Spinal cord (tissue), 9 donors: ENCODE measurements at regions not wholly inside any gene's neighbourhood (a gene's known extent, or its start where the extent isn't known, plus 50 kb on each side); places are given as distances from the start of the nearest gene placed in this dataset.
"Not testable (repeated sequence)": the region's sequence is repeated elsewhere in the genome, so short reads cannot be mapped to it uniquely, and the experiment has no call there.

Source experiments
- DNase-seq, 6 donors: peaks; one replicate each; pipeline versions ENCODE4 v3.0.0 to v3.0.0-alpha.2; 2013 to 2015; ENCODE audit warnings: low spot score in 6 of 6, low read depth in 4 of 6
- H3K27ac ChIP-seq: one replicate; pipeline ENCODE4 v1.5.1; 2013; ENCODE audit warnings: low read depth, low read length, control low read depth
- H3K27me3 ChIP-seq: one replicate; pipeline ENCODE4 v1.6.1; 2013; ENCODE audit warnings: low read length; ENCODE audit not compliant: control insufficient read depth, insufficient read depth
- H3K36me3 ChIP-seq: one replicate; pipeline ENCODE4 v1.6.1; 2013; ENCODE audit warnings: low read length; ENCODE audit not compliant: control insufficient read depth, insufficient read depth
- H3K4me1 ChIP-seq: one replicate; pipeline ENCODE4 v1.6.1; 2013; ENCODE audit warnings: low read length; ENCODE audit not compliant: control insufficient read depth, insufficient read depth
- H3K4me3 ChIP-seq: one replicate; pipeline ENCODE4 v1.5.1; 2013; ENCODE audit warnings: low read depth, low read length, control low read depth
- H3K9me3 ChIP-seq: one replicate; pipeline ENCODE4 v1.6.1; 2013; ENCODE audit warnings: low read length; ENCODE audit not compliant: control insufficient read depth, insufficient read depth
- WGBS: methylation state at CpG from one replicate; pipeline ENCODE4 v1.1.5; 2013; ENCODE audit warnings: missing lambda C conversion rate; ENCODE audit not compliant: insufficient coverage; 5-methylcytosine and 5-hydroxymethylcytosine counted together
- donor health status: healthy.

- DNase-seq = no peak
- Histone ChIP-seq H3K4me3 (no peak overlapping the region), H3K27me3 (no peaks in the 10 kb centered on the region), H3K36me3 (no peaks in the 10 kb centered on the region), H3K4me1 (peaks cover 16% of the 10 kb centered on the region), H3K9me3 (no peaks in the 10 kb centered on the region), H3K27ac (no peak overlapping the region)
- WGBS = 68% methylated on average over 12 of the region's 15 CpGs
Observed at GRCh38 chr10:129057856-129058663, 409.0 kb upstream of the MGMT start.

GRCh38 chr10:129058664-129059155 lies 408.3 kb upstream of the MGMT start:
- DNase-seq = no peak
- WGBS = 93% methylated on average over 7 of the region's 9 CpGs
- Histone ChIP-seq H3K4me3 (no peak overlapping the region), H3K36me3 (no peaks in the 10 kb centered on the region), H3K9me3 (no peaks in the 10 kb centered on the region), H3K4me1 (peaks cover 16% of the 10 kb centered on the region), H3K27me3 (no peaks in the 10 kb centered on the region), H3K27ac (no peak overlapping the region)

GRCh38 chr10:129059977-129060376 lies 407.1 kb upstream of the MGMT start:
- Histone ChIP-seq H3K36me3 (no peaks in the 10 kb centered on the region), H3K27ac (no peak overlapping the region), H3K4me3 (no peak overlapping the region), H3K9me3 (no peaks in the 10 kb centered on the region), H3K4me1 (peaks cover 16% of the 10 kb centered on the region), H3K27me3 (no peaks in the 10 kb centered on the region)
- 92% methylated on average over 7 of the region's 9 CpGs for WGBS
- DNase-seq = no peak

- Histone ChIP-seq H3K36me3 (no peaks in the 10 kb centered on the region), H3K4me3 (no peak overlapping the region), H3K4me1 (no peaks in the 10 kb centered on the region), H3K27ac (no peak overlapping the region), H3K27me3 (no peaks in the 10 kb centered on the region), H3K9me3 (no peaks in the 10 kb centered on the region)
- DNase-seq = peak in 1 of 6 donors; percentile 50
- no CpG with 5 or more reads among the region's 4 CpGs for WGBS
Observed at GRCh38 chr10:129063212-129063611, 403.8 kb upstream of the MGMT start.

GRCh38 chr10:129063877-129064276 lies 403.2 kb upstream of the MGMT start:
- no peak overlapping the region for H3K4me3 ChIP-seq
- no peak for DNase-seq
- H3K27ac ChIP-seq = no peak overlapping the region
- no peaks in the 10 kb centered on the region for H3K4me1 ChIP-seq
- H3K27me3 ChIP-seq = no peaks in the 10 kb centered on the region
- no peaks in the 10 kb centered on the region for H3K36me3 ChIP-seq
- 60% methylated on average over 1 of the region's 5 CpGs for WGBS
- H3K9me3 ChIP-seq = peaks cover 1% of the 10 kb centered on the region

- not testable (repeated sequence) for H3K9me3 ChIP-seq, H3K36me3 ChIP-seq, DNase-seq, H3K4me1 ChIP-seq, H3K27me3 ChIP-seq, H3K4me3 ChIP-seq, H3K27ac ChIP-seq
- WGBS = no CpG with 5 or more reads among the region's 4 CpGs
Observed at GRCh38 chr10:129066529-129066928, 400.5 kb upstream of the MGMT start.

GRCh38 chr10:129071411-129071810 lies 395.6 kb upstream of the MGMT start:
- not testable (repeated sequence) for DNase-seq, H3K27ac ChIP-seq, H3K4me3 ChIP-seq, H3K36me3 ChIP-seq, H3K27me3 ChIP-seq, H3K4me1 ChIP-seq, H3K9me3 ChIP-seq
- WGBS = 97% methylated on average over 28 of the region's 29 CpGs

- no peak for DNase-seq
- Histone ChIP-seq H3K27ac (no peak overlapping the region), H3K4me3 (no peak overlapping the region), H3K4me1 (peaks cover 10% of the 10 kb centered on the region), H3K27me3 (no peaks in the 10 kb centered on the region), H3K36me3 (no peaks in the 10 kb centered on the region), H3K9me3 (no peaks in the 10 kb centered on the region)
- WGBS = 94% methylated on average over 2 of the region's 3 CpGs
Observed at GRCh38 chr10:129074939-129075338, 392.1 kb upstream of the MGMT start.

GRCh38 chr10:129075508-129075907 lies 391.5 kb upstream of the MGMT start:
- Histone ChIP-seq H3K27ac (no peak overlapping the region), H3K9me3 (no peaks in the 10 kb centered on the region), H3K36me3 (no peaks in the 10 kb centered on the region), H3K27me3 (no peaks in the 10 kb centered on the region), H3K4me3 (no peak overlapping the region), H3K4me1 (peaks cover 10% of the 10 kb centered on the region)
- DNase-seq = no peak
- WGBS = no CpG with 5 or more reads among the region's 6 CpGs

GRCh38 chr10:129075927-129076326 lies 391.1 kb upstream of the MGMT start:
- no peaks in the 10 kb centered on the region for H3K27me3 ChIP-seq
- WGBS = 92% methylated on average over 9 of the region's 11 CpGs
- peaks cover 10% of the 10 kb centered on the region for H3K4me1 ChIP-seq
- no peaks in the 10 kb centered on the region for H3K36me3 ChIP-seq
- DNase-seq = no peak
- no peaks in the 10 kb centered on the region for H3K9me3 ChIP-seq
- H3K4me3 ChIP-seq = no peak overlapping the region
- H3K27ac ChIP-seq = no peak overlapping the region
